ENCODE measurements at regions not wholly inside any gene's neighbourhood (a gene's known extent, or its start where the extent isn't known, plus 50 kb on each side); places are given as distances from the start of the nearest gene placed in this dataset.

DNA sequence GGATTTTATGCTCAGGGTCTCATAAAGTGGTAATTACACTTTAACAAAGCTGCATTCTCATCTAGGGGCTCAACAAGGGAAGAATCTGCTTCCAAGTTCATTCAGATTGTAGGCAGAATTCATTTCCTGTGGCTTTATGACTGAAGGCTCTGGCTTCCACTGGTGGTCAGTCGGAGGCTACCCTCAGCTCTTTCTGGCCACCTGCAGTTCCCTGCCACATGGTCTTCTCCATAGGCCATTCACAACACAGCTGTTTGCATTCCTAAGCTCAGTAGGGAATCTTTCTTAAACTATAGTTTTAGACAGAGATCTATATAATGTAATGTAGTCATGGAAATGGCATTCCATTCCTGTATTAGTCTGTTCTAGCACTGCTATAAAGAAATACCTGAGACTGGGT is 973.0 kb upstream of the SLIT2 start:
- no peaks in the 10 kb centered on the region for H4K20me1 ChIP-seq (ENCODE audit: insufficient read depth, low read length)
- no peak overlapping the region for H3K27ac ChIP-seq (ENCODE audit: low read depth in 1 of 2, low read length in 2 of 2)
- H3K36me3 ChIP-seq (replicated peaks in 1 of 2; ENCODE audit: control insufficient read depth in 1 of 2, insufficient read depth in 2 of 2, low read length in 2 of 2), result no peaks in the 10 kb centered on the region
- H3K79me2 ChIP-seq (ENCODE audit: insufficient read depth, low read length), result no peaks in the 10 kb centered on the region
- no peaks in the 10 kb centered on the region for H3K27me3 ChIP-seq (ENCODE audit: control insufficient read depth in 2 of 2, insufficient read depth in 2 of 2, low read length in 2 of 2)
- no peaks in the 10 kb centered on the region for H3K36me3 Mint-ChIP-seq
- no peak overlapping the region for H3K9ac ChIP-seq (ENCODE audit: insufficient read depth, low read length, poor library complexity, severe bottlenecking)
- H3K9me3 ChIP-seq (replicated peaks in 1 of 2; ENCODE audit: control insufficient read depth in 1 of 2, insufficient read depth in 1 of 2, low read length in 2 of 2), result peaks cover 5 to 22% of the 10 kb centered on the region in 2 donors
- H3K4me3 ChIP-seq (replicated peaks in 1 of 3; ENCODE audit: low read depth in 2 of 3, low read length in 3 of 3), result no peak overlapping the region
- no peaks in the 10 kb centered on the region for H3K27me3 Mint-ChIP-seq (ENCODE audit: low read depth in 3 of 3)
- TF ChIP-seq CTCF (IDR thresholded peaks at IDR 0.05), result no peak
- intact Hi-C loops (cut with micrococcal nuclease), result no loop called here
- H3K4me3 Mint-ChIP-seq, result no peak overlapping the region
- H2AFZ ChIP-seq (ENCODE audit: insufficient read depth, low read depth, low read length, poor library complexity, severe bottlenecking), result no peak overlapping the region
- WGBS (ENCODE audit: insufficient coverage), result 80% methylated on average over 1 of the region's 1 CpG
- no peak overlapping the region for H3K4me2 ChIP-seq (replicated peaks; ENCODE audit: extremely low read depth, low read length, poor library complexity, severe bottlenecking)
- no peak for DNase-seq
- no peaks in the 10 kb centered on the region for H3K4me1 Mint-ChIP-seq
- H3K9me3 Mint-ChIP-seq, result peaks cover 0 to 17% (median 6%) of the 10 kb centered on the region in 7 donors
- H3K27ac Mint-ChIP-seq, result no peak overlapping the region
- no peaks in the 10 kb centered on the region for H3K4me1 ChIP-seq (ENCODE audit: control insufficient read depth in 1 of 2, insufficient read depth in 2 of 2, low read length in 2 of 2)

- Mint-ChIP-seq H3K27ac (no peak overlapping the region), H3K4me1 (no peaks in the 10 kb centered on the region), H3K27me3 (ENCODE audit: low read depth in 3 of 3) (no peaks in the 10 kb centered on the region), H3K9me3 (peaks cover 0 to 9% (median 0%) of the 10 kb centered on the region in 7 donors), H3K36me3 (no peaks in the 10 kb centered on the region), H3K4me3 (no peak overlapping the region)
- Histone ChIP-seq H3K4me1 (ENCODE audit: control insufficient read depth in 1 of 2, insufficient read depth in 2 of 2, low read length in 2 of 2) (no peaks in the 10 kb centered on the region), H3K4me3 (replicated peaks in 1 of 3; ENCODE audit: low read depth in 2 of 3, low read length in 3 of 3) (no peak overlapping the region), H3K79me2 (ENCODE audit: insufficient read depth, low read length) (no peaks in the 10 kb centered on the region), H2AFZ (ENCODE audit: insufficient read depth, low read depth, low read length, poor library complexity, severe bottlenecking) (no peak overlapping the region), H3K9me3 (replicated peaks in 1 of 2; ENCODE audit: control insufficient read depth in 1 of 2, insufficient read depth in 1 of 2, low read length in 2 of 2) (no peaks in the 10 kb centered on the region), H3K27me3 (ENCODE audit: control insufficient read depth in 2 of 2, insufficient read depth in 2 of 2, low read length in 2 of 2) (no peaks in the 10 kb centered on the region), H3K9ac (ENCODE audit: insufficient read depth, low read length, poor library complexity, severe bottlenecking) (no peak overlapping the region), H4K20me1 (ENCODE audit: insufficient read depth, low read length) (no peaks in the 10 kb centered on the region), H3K27ac (ENCODE audit: low read depth in 1 of 2, low read length in 2 of 2) (no peak overlapping the region), H3K36me3 (replicated peaks in 1 of 2; ENCODE audit: control insufficient read depth in 1 of 2, insufficient read depth in 2 of 2, low read length in 2 of 2) (no peaks in the 10 kb centered on the region), H3K4me2 (replicated peaks; ENCODE audit: extremely low read depth, low read length, poor library complexity, severe bottlenecking) (no peak overlapping the region)
- intact Hi-C loops (cut with micrococcal nuclease), result no loop called here
- no peak for TF ChIP-seq CTCF (IDR thresholded peaks at IDR 0.05)
- DNase-seq, result no peak
- no CpG with 5 or more reads among the region's 2 CpGs for WGBS (ENCODE audit: insufficient coverage)
Observed at GRCh38 chr4:19266566-19266965, 985.1 kb upstream of the SLIT2 start.
